ENCODE measurements at regions not wholly inside any gene's neighbourhood (a gene's known extent, or its start where the extent isn't known, plus 50 kb on each side); places are given as distances from the start of the nearest gene placed in this dataset.
A peak's percentile ranks its signal among the peaks of the same experiment; 100 is the strongest.

GRCh38 chr20:7361321-7361720 lies 578.9 kb downstream of the HAO1 start:
- no peak for DNase-seq (ENCODE audit: low read depth)
- TF ChIP-seq CTCF (conservative IDR thresholded peaks at IDR 0.05; ENCODE audit: low read depth, low read length), result no peak
- H3K4me3 ChIP-seq (ENCODE audit: low read length), result no peak overlapping the region

GRCh38 chr20:7361931-7362330 lies 578.3 kb downstream of the HAO1 start:
- DNase-seq (ENCODE audit: low read depth), result no peak
- no peak for TF ChIP-seq CTCF (conservative IDR thresholded peaks at IDR 0.05; ENCODE audit: low read depth, low read length)
- H3K4me3 ChIP-seq (ENCODE audit: low read length), result no peak overlapping the region

- TF ChIP-seq CTCF (conservative IDR thresholded peaks at IDR 0.05; ENCODE audit: low read depth, low read length), result no peak
- H3K4me3 ChIP-seq (ENCODE audit: low read length), result no peak overlapping the region
- DNase-seq (ENCODE audit: low read depth), result no peak
These were observed 577.7 kb downstream of the HAO1 start for GRCh38 chr20:7362601-7363000.

- no peak for DNase-seq (ENCODE audit: low read depth)
- no peak for TF ChIP-seq CTCF (conservative IDR thresholded peaks at IDR 0.05; ENCODE audit: low read depth, low read length)
- no peak overlapping the region for H3K4me3 ChIP-seq (ENCODE audit: low read length)
These were observed 574.1 kb downstream of the HAO1 start for GRCh38 chr20:7366189-7366588.

- DNase-seq (ENCODE audit: low read depth), result no peak
- no peak overlapping the region for H3K4me3 ChIP-seq (ENCODE audit: low read length)
- TF ChIP-seq CTCF (conservative IDR thresholded peaks at IDR 0.05; ENCODE audit: low read depth, low read length), result no peak
These were observed 568.6 kb downstream of the HAO1 start for GRCh38 chr20:7371518-7372163.

- TF ChIP-seq CTCF (conservative IDR thresholded peaks at IDR 0.05; ENCODE audit: low read depth, low read length), result peak; percentile 32
These were observed 564.4 kb downstream of the HAO1 start for GRCh38 chr20:7375905-7376304.

GRCh38 chr20:7378864-7379605 lies 561.2 kb downstream of the HAO1 start:
- no peak for TF ChIP-seq CTCF (conservative IDR thresholded peaks at IDR 0.05; ENCODE audit: low read depth, low read length)
- DNase-seq (ENCODE audit: low read depth), result no peak
- H3K4me3 ChIP-seq (ENCODE audit: low read length), result no peak overlapping the region

More at GRCh38 chr20:7375905-7376304, 564.4 kb downstream of the HAO1 start:
- no peak overlapping the region for H3K4me3 ChIP-seq (ENCODE audit: low read length)
- no peak for DNase-seq (ENCODE audit: low read depth)

Measured in retinal pigment epithelial cell (primary cell).